Prostate gland (tissue), 2 donors: ENCODE measurements at regions not wholly inside any gene's neighbourhood (a gene's known extent, or its start where the extent isn't known, plus 50 kb on each side); places are given as distances from the start of the nearest gene placed in this dataset.

Source experiments
- DNase-seq: peaks from one replicate; pipeline ENCODE4 v3.0.0-alpha.2; 2019; ENCODE audit warnings: low spot score
- H3K27ac ChIP-seq, 2 donors: fragments of 200-600 bp; sonication (generic); 2 replicates each; pipeline ENCODE4 v1.5.1; 2017 to 2019
- H3K27me3 ChIP-seq: fragments of 200-600 bp; sonication (generic); replicated peaks from 2 replicates; pipeline ENCODE4 v1.5.1; 2019; ENCODE audit not compliant: insufficient read depth
- H3K36me3 ChIP-seq, 2 donors: fragments of 200-600 bp; sonication (generic); 1 replicate in 1 of 2; 2 replicates in 1 of 2; pipeline versions ENCODE4 v1.5.1 to v1.8.1; 2017 to 2019
- H3K4me1 ChIP-seq: fragments of 200-600 bp; sonication (generic); replicated peaks from 2 replicates; pipeline ENCODE4 v1.5.1; 2019
- H3K4me3 ChIP-seq, 2 donors: fragments of 200-600 bp; sonication (generic); 2 replicates each; pipeline ENCODE4 v1.5.1; 2017 to 2019
- H3K9me3 ChIP-seq: fragments of 200-600 bp; sonication (generic); 2 replicates; pipeline ENCODE4 v1.5.1; 2017
- POLR2A ChIP-seq: fragments of 450-650 bp; IDR thresholded peaks from one replicate; pipeline ENCODE4 v1.6.1; 2016; ENCODE audit warnings: antibody characterized with exemption, mild to moderate bottlenecking
- POLR2AphosphoS5 ChIP-seq: sonication (generic); formaldehyde crosslinking; IDR thresholded peaks from one replicate; pipeline ENCODE4 v1.6.1; 2017; ENCODE audit warnings: antibody characterized with exemption
- WGBS: methylation state at CpG from one replicate; pipeline ENCODE4 v1.1.5; 2018; 5-methylcytosine and 5-hydroxymethylcytosine counted together
- intact Hi-C: fragments of 100-400 bp; cut with DNase I; formaldehyde crosslinking; loops from one replicate; pipeline ENCODE4 v1.14.2; 2022
- TF ChIP-seq, protein P1 (sequence below), 4 experiments: fragments of 200-600 bp in 2 of 4; fragments of 450-650 bp in 2 of 4; sonication (generic) in 2 of 4; IDR thresholded peaks; 1 replicate in 3 of 4; 2 replicates in 1 of 4; pipeline ENCODE4 v1.5.1; 2016 to 2019; ENCODE audit warnings: antibody characterized with exemption in 4 of 4, mild to moderate bottlenecking in 2 of 4, moderate library complexity in 2 of 4

DNA sequence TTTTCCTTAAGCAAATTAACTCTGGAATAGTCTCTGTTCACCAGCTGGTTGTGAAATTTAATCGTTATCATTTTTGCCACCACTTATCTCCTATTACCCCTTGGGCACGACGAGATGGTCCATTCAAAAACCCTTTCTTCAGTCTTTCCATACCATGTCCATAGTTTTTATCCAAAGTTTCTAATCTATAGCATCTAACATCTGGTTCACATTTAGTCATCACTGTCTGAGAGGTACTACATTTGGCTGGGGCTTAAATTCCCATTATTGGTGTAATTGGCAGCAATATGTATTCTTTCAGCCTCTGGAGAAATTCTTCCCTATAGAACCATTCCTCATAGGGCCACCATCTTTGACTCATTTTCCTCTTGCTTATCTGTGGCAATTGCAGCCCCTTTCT is 163.5 kb downstream of the CCER1 start:
- WGBS = 84% methylated on average over 3 of the region's 3 CpGs
- intact Hi-C loops = no loop called here

DNA sequence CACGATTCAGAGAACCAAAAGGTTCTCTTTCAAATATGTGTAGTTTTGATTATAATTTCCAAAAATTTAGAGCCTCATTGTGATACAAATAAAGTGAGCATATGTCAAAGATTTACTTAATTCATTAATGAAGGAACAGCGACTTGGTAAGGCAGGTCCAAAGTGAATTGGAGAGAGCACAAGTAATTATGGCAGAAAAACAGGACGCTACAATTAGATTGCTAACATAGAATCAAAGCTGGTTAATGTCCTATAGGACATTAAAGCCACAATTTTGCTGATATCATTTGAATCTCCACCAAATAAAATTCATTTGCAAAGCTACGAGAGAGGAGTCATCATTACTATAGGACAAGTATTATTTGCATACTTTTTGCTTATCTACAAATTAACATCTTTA is 164.2 kb downstream of the CCER1 start:
- whole genome bisulfite sequencing = 74% methylated on average over 4 of the region's 4 CpGs
- Histone ChIP-seq H3K4me3 (no peak overlapping the region), H3K27ac (no peak overlapping the region), H3K36me3 (no peaks in the 10 kb centered on the region), H3K27me3 (no peaks in the 10 kb centered on the region), H3K9me3 (no peaks in the 10 kb centered on the region), H3K4me1 (no peaks in the 10 kb centered on the region)
- intact Hi-C loops = no loop called here
- TF ChIP-seq POLR2AphosphoS5 = no peak
- TF ChIP-seq, protein P1, sequence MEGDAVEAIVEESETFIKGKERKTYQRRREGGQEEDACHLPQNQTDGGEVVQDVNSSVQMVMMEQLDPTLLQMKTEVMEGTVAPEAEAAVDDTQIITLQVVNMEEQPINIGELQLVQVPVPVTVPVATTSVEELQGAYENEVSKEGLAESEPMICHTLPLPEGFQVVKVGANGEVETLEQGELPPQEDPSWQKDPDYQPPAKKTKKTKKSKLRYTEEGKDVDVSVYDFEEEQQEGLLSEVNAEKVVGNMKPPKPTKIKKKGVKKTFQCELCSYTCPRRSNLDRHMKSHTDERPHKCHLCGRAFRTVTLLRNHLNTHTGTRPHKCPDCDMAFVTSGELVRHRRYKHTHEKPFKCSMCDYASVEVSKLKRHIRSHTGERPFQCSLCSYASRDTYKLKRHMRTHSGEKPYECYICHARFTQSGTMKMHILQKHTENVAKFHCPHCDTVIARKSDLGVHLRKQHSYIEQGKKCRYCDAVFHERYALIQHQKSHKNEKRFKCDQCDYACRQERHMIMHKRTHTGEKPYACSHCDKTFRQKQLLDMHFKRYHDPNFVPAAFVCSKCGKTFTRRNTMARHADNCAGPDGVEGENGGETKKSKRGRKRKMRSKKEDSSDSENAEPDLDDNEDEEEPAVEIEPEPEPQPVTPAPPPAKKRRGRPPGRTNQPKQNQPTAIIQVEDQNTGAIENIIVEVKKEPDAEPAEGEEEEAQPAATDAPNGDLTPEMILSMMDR (IDR thresholded peaks at IDR 0.05) = no peak
- no peak for TF ChIP-seq POLR2A
- no peak for DNase-seq

More for the DNA sequence above, 163.5 kb downstream of the CCER1 start:
- Histone ChIP-seq H3K36me3 (no peaks in the 10 kb centered on the region), H3K9me3 (no peaks in the 10 kb centered on the region), H3K27me3 (no peaks in the 10 kb centered on the region), H3K4me3 (no peak overlapping the region), H3K27ac (no peak overlapping the region), H3K4me1 (no peaks in the 10 kb centered on the region)
- TF ChIP-seq POLR2AphosphoS5 (no peak), POLR2A (no peak)
- TF ChIP-seq, protein P1 (IDR thresholded peaks at IDR 0.05) = no peak
- DNase-seq = no peak

DNA sequence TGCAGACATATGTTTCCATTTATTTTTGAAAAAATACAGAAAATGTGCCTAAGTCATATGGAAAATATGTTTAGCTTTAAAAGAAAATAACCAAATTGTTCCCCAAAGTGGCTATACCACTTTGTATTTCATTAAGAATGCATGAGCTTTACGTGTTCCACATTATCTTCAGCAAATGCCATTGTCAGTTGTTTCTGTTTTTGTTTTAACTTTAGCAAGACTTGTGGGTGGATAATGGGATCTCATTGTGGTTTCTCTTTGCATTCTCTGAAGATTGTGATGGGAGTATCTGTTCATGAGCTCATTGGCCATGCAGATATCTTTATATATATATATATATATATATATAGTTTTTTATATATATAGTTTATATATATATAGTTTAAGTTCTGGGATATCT is 181.5 kb downstream of the CCER1 start:
- Histone ChIP-seq H3K27me3 (no peaks in the 10 kb centered on the region), H3K4me1 (no peaks in the 10 kb centered on the region), H3K4me3 (no peak overlapping the region), H3K36me3 (no peaks in the 10 kb centered on the region), H3K27ac (no peak overlapping the region), H3K9me3 (no peaks in the 10 kb centered on the region)
- TF ChIP-seq, protein P1 (IDR thresholded peaks at IDR 0.05) = no peak
- TF ChIP-seq POLR2AphosphoS5 = no peak
- no peak for TF ChIP-seq POLR2A
- intact Hi-C loops = no loop called here
- no peak for DNase-seq
- 88% methylated on average over 1 of the region's 1 CpG for WGBS

DNA sequence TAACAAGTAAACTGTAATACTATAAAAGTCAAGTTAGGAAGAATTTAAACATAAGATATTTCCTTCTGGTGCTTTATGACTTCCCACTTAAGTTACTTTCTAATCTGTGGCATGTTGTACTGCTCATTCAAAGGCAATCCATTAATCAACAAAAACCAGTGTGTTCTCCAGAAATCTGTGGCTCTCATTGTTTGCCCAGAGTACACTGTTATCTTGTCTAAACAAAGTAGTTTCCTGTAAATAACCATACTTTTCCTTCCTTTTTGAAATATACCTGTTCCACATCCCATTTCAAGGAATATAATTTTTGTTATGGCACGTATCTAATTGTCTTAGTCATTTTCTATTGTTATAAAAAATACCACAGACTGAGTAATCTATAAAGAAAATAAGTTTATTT is 184.1 kb downstream of the CCER1 start:
- Histone ChIP-seq H3K27me3 (no peaks in the 10 kb centered on the region), H3K4me1 (no peaks in the 10 kb centered on the region), H3K4me3 (no peak overlapping the region), H3K27ac (no peak overlapping the region), H3K9me3 (no peaks in the 10 kb centered on the region), H3K36me3 (no peaks in the 10 kb centered on the region)
- TF ChIP-seq POLR2AphosphoS5 (no peak), POLR2A (no peak)
- TF ChIP-seq, protein P1 (IDR thresholded peaks at IDR 0.05) = no peak
- intact Hi-C loops = no loop called here
- DNase-seq = no peak
- 45% methylated on average over 1 of the region's 1 CpG for WGBS

DNA sequence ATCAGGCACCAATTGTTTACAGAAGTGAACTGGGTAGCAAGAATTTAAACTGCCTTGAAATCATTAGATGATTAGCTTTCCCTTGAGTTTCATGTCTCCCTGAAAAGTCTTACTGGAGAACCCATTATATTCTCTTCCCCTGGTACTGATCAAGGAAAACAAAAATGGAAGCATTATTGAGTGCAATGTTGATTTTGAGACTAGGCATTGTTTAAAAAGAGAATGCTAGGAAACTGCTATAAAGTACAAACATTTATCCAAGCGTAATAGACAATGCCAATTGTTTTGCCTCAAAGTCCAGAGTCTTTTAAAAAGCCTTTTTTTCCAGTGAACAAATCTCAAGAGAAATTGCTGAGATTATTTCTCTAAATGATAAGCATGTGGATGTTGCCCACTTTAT is 197.0 kb downstream of the CCER1 start:
- 70% methylated on average over 1 of the region's 1 CpG for WGBS
- H3K27me3 ChIP-seq = no peaks in the 10 kb centered on the region
- H3K4me1 ChIP-seq = no peaks in the 10 kb centered on the region
- TF ChIP-seq, protein P1 (IDR thresholded peaks at IDR 0.05) = no peak
- no peak for TF ChIP-seq POLR2AphosphoS5
- no peak for TF ChIP-seq POLR2A
- H3K27ac ChIP-seq = no peak overlapping the region
- no peaks in the 10 kb centered on the region for H3K9me3 ChIP-seq
- no peak overlapping the region for H3K4me3 ChIP-seq
- intact Hi-C loops = no loop called here
- no peaks in the 10 kb centered on the region for H3K36me3 ChIP-seq
- DNase-seq = no peak
